GM23248 (cell line): ENCODE measurements at regions not wholly inside any gene's neighbourhood (a gene's known extent, or its start where the extent isn't known, plus 50 kb on each side); places are given as distances from the start of the nearest gene placed in this dataset.
"Not testable (repeated sequence)": the region's sequence is repeated elsewhere in the genome, so short reads cannot be mapped to it uniquely, and the experiment has no call there.

Experiments used
- DNase-seq: peaks from one replicate; pipeline ENCODE4 v3.0.0-alpha.2; 2015
- H2AFZ ChIP-seq: fragments of 200-600 bp; sonication (generic); 2 replicates; pipeline ENCODE4 v1.6.1; 2016; ENCODE audit warnings: antibody characterized with exemption
- H3F3A ChIP-seq: fragments of 200-600 bp; sonication (generic); 2 replicates; pipeline ENCODE4 v1.6.1; 2016; ENCODE audit warnings: mild to moderate bottlenecking, antibody characterized with exemption, mixed run types; ENCODE audit not compliant: insufficient read depth
- H3K27ac ChIP-seq: fragments of 200-600 bp; sonication (generic); 2 replicates; pipeline ENCODE4 v1.5.1; 2016; ENCODE audit warnings: mild to moderate bottlenecking
- H3K27me3 ChIP-seq: fragments of 200-600 bp; sonication (generic); replicated peaks from 2 replicates; pipeline ENCODE4 v1.6.1; 2016; ENCODE audit warnings: mild to moderate bottlenecking; ENCODE audit not compliant: insufficient read depth
- H3K36me3 ChIP-seq: fragments of 200-600 bp; sonication (generic); 2 replicates; pipeline ENCODE4 v1.6.1; 2016; ENCODE audit warnings: low read depth, mild to moderate bottlenecking
- H3K4me1 ChIP-seq: fragments of 200-600 bp; sonication (generic); 2 replicates; pipeline ENCODE4 v1.6.1; 2016; ENCODE audit warnings: mild to moderate bottlenecking; ENCODE audit not compliant: insufficient read depth
- H3K4me2 ChIP-seq: fragments of 200-600 bp; sonication (generic); one replicate; pipeline ENCODE4 v1.6.1; 2016; ENCODE audit warnings: mild to moderate bottlenecking; ENCODE audit not compliant: unreplicated experiment
- H3K4me3 ChIP-seq: fragments of 200-600 bp; sonication (generic); 2 replicates; pipeline ENCODE4 v1.5.1; 2016; ENCODE audit warnings: mild to moderate bottlenecking
- H3K79me2 ChIP-seq: fragments of 200-600 bp; sonication (generic); 2 replicates; pipeline ENCODE4 v1.6.1; 2016; ENCODE audit warnings: mild to moderate bottlenecking; ENCODE audit not compliant: insufficient read depth
- H3K9ac ChIP-seq: fragments of 200-600 bp; sonication (generic); 2 replicates; pipeline ENCODE4 v1.6.1; 2016; ENCODE audit warnings: mild to moderate bottlenecking
- H3K9me2 ChIP-seq: fragments of 200-600 bp; sonication (generic); 2 replicates; pipeline ENCODE4 v1.6.1; 2016; ENCODE audit warnings: mixed run types, mild to moderate bottlenecking, moderate library complexity; ENCODE audit not compliant: insufficient read depth
- H3K9me3 ChIP-seq: fragments of 200-600 bp; sonication (generic); one replicate; pipeline ENCODE4 v1.6.1; 2017; ENCODE audit warnings: low read depth
- H4K20me1 ChIP-seq: fragments of 200-600 bp; sonication (generic); 2 replicates; pipeline ENCODE4 v1.6.0; 2016; ENCODE audit not compliant: insufficient read depth
- EZH2 ChIP-seq: fragments of 200-600 bp; sonication (generic); IDR thresholded peaks from 2 replicates; pipeline ENCODE4 v1.6.1; 2018; ENCODE audit warnings: antibody characterized with exemption, mild to moderate bottlenecking; ENCODE audit not compliant: insufficient read depth, poor library complexity, severe bottlenecking
- EZH2phosphoT487 ChIP-seq: fragments of 200-600 bp; sonication (generic); IDR thresholded peaks from 2 replicates; pipeline ENCODE4 v1.6.1; 2018; ENCODE audit warnings: antibody characterized with exemption, moderate library complexity, mild to moderate bottlenecking, low read depth; ENCODE audit not compliant: insufficient read depth
- WGBS, 2 experiments: methylation state at CpG; one replicate each; pipeline ENCODE4 v1.1.6; 2015 to 2017; ENCODE audit warnings: low lambda C conversion rate in 2 of 2, low coverage in 1 of 2; ENCODE audit errors: missing lambda C conversion rate in 2 of 2; 5-methylcytosine and 5-hydroxymethylcytosine counted together
- in situ Hi-C: fragments of 300-500 bp; cut with MboI; formaldehyde crosslinking; loops from 2 replicates; pipeline ENCODE4 v1.15.0; 2020

DNA sequence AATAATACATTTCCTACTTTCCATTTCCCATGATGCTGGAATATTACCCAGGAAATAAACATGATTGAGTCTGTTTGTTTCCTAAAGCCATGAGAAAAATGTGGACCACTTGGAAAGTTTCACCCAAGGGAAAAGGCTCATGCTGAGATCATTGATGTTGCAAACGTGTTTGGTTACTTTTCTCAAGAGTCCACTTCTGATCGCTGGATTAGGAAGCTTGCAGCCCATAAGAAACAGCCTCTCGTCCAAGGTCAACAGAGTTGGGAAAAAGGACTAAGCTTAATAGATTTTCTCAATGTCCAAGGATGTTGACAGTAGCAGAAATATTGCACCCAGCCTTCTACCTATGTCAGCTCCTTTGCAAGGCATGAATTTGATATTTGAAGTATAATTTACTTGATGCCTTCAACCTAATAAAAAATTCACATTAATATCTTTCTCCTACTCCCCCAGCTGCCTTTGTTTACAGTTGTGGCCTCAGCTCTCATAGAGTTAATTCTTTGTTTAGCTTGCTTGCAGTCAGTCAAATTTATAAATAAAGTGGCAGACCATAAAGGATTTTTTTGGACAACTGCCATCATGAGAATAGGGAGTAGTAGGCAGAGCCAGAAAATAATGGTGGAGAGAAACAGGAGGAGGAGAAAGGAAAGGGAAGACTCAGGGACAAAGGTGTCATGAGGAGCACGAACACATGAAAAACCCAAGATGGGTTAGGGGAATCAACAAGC is 65.6 kb upstream of the BLTP1 start:
- no peaks in the 10 kb centered on the region for H3K9me2 ChIP-seq
- in situ Hi-C loops = no loop called here
- H3K4me2 ChIP-seq = no peak overlapping the region
- H3K9ac ChIP-seq = no peak overlapping the region
- no peaks in the 10 kb centered on the region for H3K79me2 ChIP-seq
- no peaks in the 10 kb centered on the region for H3K4me1 ChIP-seq
- H3K9me3 ChIP-seq = no peaks in the 10 kb centered on the region
- TF ChIP-seq EZH2phosphoT487 (no peak), EZH2 (no peak)
- H2AFZ ChIP-seq = no peak overlapping the region
- 23 to 30% methylated on average over 4 of the region's 4 CpGs for WGBS, 2 experiments
- H3F3A ChIP-seq = no peaks in the 10 kb centered on the region
- no peaks in the 10 kb centered on the region for H4K20me1 ChIP-seq
- H3K4me3 ChIP-seq = no peak overlapping the region
- no peak overlapping the region for H3K27ac ChIP-seq
- DNase-seq = no peak
- no peaks in the 10 kb centered on the region for H3K27me3 ChIP-seq
- no peaks in the 10 kb centered on the region for H3K36me3 ChIP-seq

- 0% methylated on average over 1 of the region's 1 CpG for WGBS, 2 experiments
Observed at GRCh38 chr4:122083989-122084388, 68.1 kb upstream of the BLTP1 start.

GRCh38 chr4:122083351-122083750 is 68.8 kb upstream of the BLTP1 start:
- Histone ChIP-seq H4K20me1 (no peaks in the 10 kb centered on the region), H3K9me3 (no peaks in the 10 kb centered on the region), H3K79me2 (no peaks in the 10 kb centered on the region), H3K36me3 (no peaks in the 10 kb centered on the region), H3K4me1 (no peaks in the 10 kb centered on the region), H3K27ac (no peak overlapping the region), H3K9me2 (no peaks in the 10 kb centered on the region), H3K27me3 (no peaks in the 10 kb centered on the region), H3K4me3 (no peak overlapping the region), H2AFZ (no peak overlapping the region), H3K9ac (no peak overlapping the region), H3K4me2 (no peak overlapping the region), H3F3A (no peaks in the 10 kb centered on the region)
- in situ Hi-C loops = no loop called here
- WGBS, 2 experiments = 0 to 5% methylated on average over 1 of the region's 1 CpG
- DNase-seq = no peak
- TF ChIP-seq EZH2 = no peak
- no peak for TF ChIP-seq EZH2phosphoT487

More at GRCh38 chr4:122083989-122084388, 68.1 kb upstream of the BLTP1 start:
- DNase-seq = no peak
- Histone ChIP-seq H3F3A (no peaks in the 10 kb centered on the region), H3K4me2 (no peak overlapping the region), H4K20me1 (no peaks in the 10 kb centered on the region), H3K4me3 (no peak overlapping the region), H3K36me3 (no peaks in the 10 kb centered on the region), H3K9me3 (no peaks in the 10 kb centered on the region), H3K27me3 (no peaks in the 10 kb centered on the region), H3K9me2 (no peaks in the 10 kb centered on the region), H2AFZ (no peak overlapping the region), H3K27ac (no peak overlapping the region), H3K79me2 (no peaks in the 10 kb centered on the region), H3K4me1 (no peaks in the 10 kb centered on the region), H3K9ac (no peak overlapping the region)
- in situ Hi-C loops = no loop called here
- TF ChIP-seq EZH2phosphoT487 (no peak), EZH2 (no peak)

- in situ Hi-C loops = no loop called here
- Histone ChIP-seq H3K9ac (no peak overlapping the region), H3K79me2 (no peaks in the 10 kb centered on the region), H3K4me2 (no peak overlapping the region), H3K9me2 (no peaks in the 10 kb centered on the region), H3K27ac (no peak overlapping the region), H3K4me1 (no peaks in the 10 kb centered on the region), H3K9me3 (no peaks in the 10 kb centered on the region), H3F3A (no peaks in the 10 kb centered on the region), H3K36me3 (no peaks in the 10 kb centered on the region), H4K20me1 (no peaks in the 10 kb centered on the region), H3K27me3 (no peaks in the 10 kb centered on the region), H2AFZ (no peak overlapping the region), H3K4me3 (no peak overlapping the region)
- DNase-seq = no peak
- 0% methylated on average over 1 of the region's 1 CpG for WGBS, 2 experiments
- TF ChIP-seq EZH2 (no peak), EZH2phosphoT487 (no peak)
Observed at GRCh38 chr4:122082661-122083060, 69.5 kb upstream of the BLTP1 start.

DNA sequence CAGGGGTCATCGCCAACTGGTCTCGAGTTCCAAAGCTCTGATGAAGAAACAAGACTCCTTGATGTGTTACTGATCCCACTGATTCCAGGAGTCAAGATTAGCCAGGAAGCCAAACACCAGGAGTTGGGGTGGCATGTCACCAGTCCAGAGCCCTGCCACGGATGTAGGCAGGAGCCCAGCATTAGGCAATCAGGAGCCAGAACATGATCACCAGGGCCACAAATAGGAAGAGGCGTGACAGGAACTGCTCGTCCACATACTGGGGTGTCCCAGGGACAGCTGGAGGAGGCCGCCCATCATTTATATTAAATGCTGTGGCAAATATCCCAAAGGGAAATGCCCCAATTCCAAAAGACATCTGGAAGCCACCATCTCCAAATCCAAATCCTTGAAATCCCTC is 74.5 kb upstream of the BLTP1 start:
- not testable (repeated sequence) for H3K4me2 ChIP-seq
- 14% methylated on average over 5 to 6 of the region's 6 CpGs for WGBS, 2 experiments

DNA sequence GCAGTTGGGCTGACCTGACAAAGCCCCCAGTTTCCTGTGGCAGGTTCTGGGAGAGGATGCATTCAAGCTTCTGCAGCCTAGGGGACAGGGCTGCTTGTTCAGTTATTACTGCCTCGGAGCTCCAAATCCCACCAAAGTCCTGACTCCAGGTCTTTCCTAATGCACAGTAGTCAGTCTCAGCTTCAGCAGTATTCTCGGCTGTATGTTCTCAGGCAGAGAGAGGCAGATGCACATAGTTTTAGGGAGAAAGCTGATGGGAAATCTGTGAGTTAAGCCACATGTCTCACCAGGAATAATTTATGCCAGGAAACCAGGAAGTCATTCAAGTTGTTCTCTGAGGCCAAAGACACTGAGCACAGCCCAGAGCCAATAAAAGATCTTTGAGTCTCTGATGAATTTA is 75.3 kb upstream of the BLTP1 start:
- H2AFZ ChIP-seq, H3K4me2 ChIP-seq, H3K79me2 ChIP-seq, DNase-seq, H3K9me3 ChIP-seq, H3K36me3 ChIP-seq, H3K4me1 ChIP-seq, H3K4me3 ChIP-seq, H3K9ac ChIP-seq, H3K9me2 ChIP-seq, H3K27ac ChIP-seq, in situ Hi-C loops, H4K20me1 ChIP-seq, H3K27me3 ChIP-seq, H3F3A ChIP-seq: not testable (repeated sequence)
- WGBS, 2 experiments = 2 to 3% methylated on average over 2 of the region's 2 CpGs

More for the DNA sequence above, 74.5 kb upstream of the BLTP1 start:
- H4K20me1 ChIP-seq, in situ Hi-C loops, H3K9ac ChIP-seq, H3K27ac ChIP-seq, H3K79me2 ChIP-seq, DNase-seq, H3K27me3 ChIP-seq, H3K9me3 ChIP-seq, H3K9me2 ChIP-seq, H2AFZ ChIP-seq, H3K4me3 ChIP-seq, H3K4me1 ChIP-seq, H3F3A ChIP-seq, H3K36me3 ChIP-seq: not testable (repeated sequence)
